HCT116 (cell line): ENCODE measurements at regions not wholly inside any gene's neighbourhood (a gene's known extent, or its start where the extent isn't known, plus 50 kb on each side); places are given as distances from the start of the nearest gene placed in this dataset.

ENCODE experiments used
- ATAC-seq: fragments of 200-7000 bp; cut with Tn5 transposase; 2 replicates; pipeline ENCODE4 v1.9.1; 2020; ENCODE audit warnings: mild to moderate bottlenecking, moderate library complexity
- BruUV-seq: library from RNA; stranded (reverse); fragments of 400-500 nt; replicated peaks from 2 replicates; lab custom pipeline; 2021; lab: Mats Ljungman, UMichigan
- CTCF ChIA-PET: fragments of 300-600 bp; sonication (Branson Sonifier 250); formaldehyde crosslinking; loops from one replicate; lab custom pipeline; 2021; ENCODE audit warnings: antibody characterized with exemption; lab: Charles Lee
- POLR2A ChIA-PET: fragments of 300-600, 350-600 bp; sonication (Branson Sonifier 250); formaldehyde crosslinking; loops from one replicate; lab custom pipeline; 2021; ENCODE audit warnings: antibody characterized with exemption; lab: Charles Lee
- RAD21 ChIA-PET, 2 experiments: fragments of 300-600 bp; sonication (Branson Sonifier 250); formaldehyde crosslinking; loops; one replicate each; lab custom pipeline; 2023; ENCODE audit warnings: low total read pairs in 2 of 2; ENCODE audit not compliant: uncharacterized antibody in 2 of 2, unreplicated experiment in 2 of 2, low non-redundant PET in 1 of 2; lab: Charles Lee
- DNase-seq: peaks from one replicate; pipeline ENCODE4 v3.0.0-alpha.2; 2010; ENCODE audit warnings: low read depth, low spot score
- H2AFZ ChIP-seq: fragments of 200-600 bp; shearing (Covaris generic), sonication (generic); 2 replicates; pipeline ENCODE4 v1.6.1; 2017; ENCODE audit warnings: low read depth, mixed run types, mixed read lengths, antibody characterized with exemption, low read length; ENCODE audit not compliant: poor library complexity, severe bottlenecking
- H3K27ac ChIP-seq: 2 replicates; pipeline ENCODE4 v1.5.1; 2012; ENCODE audit warnings: low read depth, low read length
- H3K27me3 ChIP-seq: fragments of 200-600 bp; sonication (generic); 2 replicates; pipeline ENCODE4 v1.6.1; 2016; ENCODE audit warnings: mixed run types, low read length, mixed read lengths; ENCODE audit not compliant: insufficient read depth
- H3K36me3 ChIP-seq, 2 experiments: fragments of 200-500 bp in 1 of 2; fragments of 200-600 bp in 1 of 2; sonication (Bioruptor generic) in 1 of 2; sonication (generic) in 1 of 2; 2 replicates each; pipeline versions ENCODE4 v1.5.1 to v1.6.1; 2014 to 2016; ENCODE audit warnings: low read length in 2 of 2, inconsistent platforms in 1 of 2, mixed read lengths in 1 of 2, mixed run types in 1 of 2; ENCODE audit not compliant: insufficient read depth in 2 of 2, control insufficient read depth in 1 of 2
- H3K4me1 ChIP-seq, 2 experiments: fragments of 200-600 bp in 1 of 2; sonication (generic) in 1 of 2; 2 replicates each; pipeline versions ENCODE4 v1.5.1 to v1.6.1; 2012 to 2017; ENCODE audit warnings: low read length in 2 of 2, inconsistent platforms in 1 of 2, mild to moderate bottlenecking in 1 of 2, mixed read lengths in 1 of 2, mixed run types in 1 of 2, moderate library complexity in 1 of 2; ENCODE audit not compliant: insufficient read depth in 2 of 2, control insufficient read depth in 1 of 2
- H3K4me2 ChIP-seq: fragments of 200-600 bp; sonication (generic); 2 replicates; pipeline ENCODE4 v1.6.1; 2017; ENCODE audit warnings: mixed run types, low read length, mixed read lengths
- H3K4me3 ChIP-seq, 2 experiments: fragments of 200-600 bp in 1 of 2; sonication (generic) in 1 of 2; replicated peaks in 1 of 2; 2 replicates each; pipeline ENCODE4 v1.5.1; 2011 to 2016; ENCODE audit warnings: low read length in 2 of 2, control low read depth in 1 of 2, low read depth in 1 of 2, mild to moderate bottlenecking in 1 of 2, mixed read lengths in 1 of 2, mixed run types in 1 of 2
- H3K79me2 ChIP-seq: fragments of 200-600 bp; sonication (generic); 2 replicates; pipeline ENCODE4 v1.6.1; 2017; ENCODE audit warnings: mild to moderate bottlenecking, mixed run types, low read length, moderate library complexity, mixed read lengths; ENCODE audit not compliant: insufficient read depth
- H3K9ac ChIP-seq: fragments of 200-600 bp; sonication (generic); 2 replicates; pipeline ENCODE4 v1.6.1; 2016; ENCODE audit warnings: low read length, mixed read lengths
- H3K9me2 ChIP-seq: fragments of 200-600 bp; sonication (generic), shearing (Covaris generic); 2 replicates; pipeline ENCODE4 v1.6.1; 2017; ENCODE audit warnings: mixed run types, mild to moderate bottlenecking, moderate library complexity; ENCODE audit not compliant: insufficient read depth
- H3K9me3 ChIP-seq, 2 experiments: fragments of 200-500 bp in 1 of 2; fragments of 200-600 bp in 1 of 2; sonication (Bioruptor generic) in 1 of 2; sonication (generic) in 1 of 2; 2 replicates each; pipeline ENCODE4 v1.6.1; 2014 to 2017; ENCODE audit warnings: low read length in 2 of 2, mixed read lengths in 2 of 2, inconsistent platforms in 1 of 2, low read depth in 1 of 2, mild to moderate bottlenecking in 1 of 2, mixed run types in 1 of 2, moderate library complexity in 1 of 2; ENCODE audit not compliant: control insufficient read depth in 1 of 2, insufficient read depth in 1 of 2
- H4K20me1 ChIP-seq: fragments of 200-600 bp; sonication (generic), shearing (Covaris generic); 2 replicates; pipeline ENCODE4 v1.6.1; 2017; ENCODE audit warnings: mixed run types, mild to moderate bottlenecking, moderate library complexity; ENCODE audit not compliant: insufficient read depth
- CBX3 ChIP-seq: IDR thresholded peaks from 2 replicates; pipeline ENCODE4 v1.6.1; 2012; ENCODE audit warnings: low read depth
- CEBPB ChIP-seq: IDR thresholded peaks from 2 replicates; pipeline ENCODE4 v1.6.1; 2012; ENCODE audit warnings: low read depth
- ELF1 ChIP-seq: IDR thresholded peaks from 2 replicates; pipeline ENCODE4 v1.6.1; 2012; ENCODE audit warnings: low read depth, borderline replicate concordance
- EZH2 ChIP-seq: fragments of 200-600 bp; sonication (generic); IDR thresholded peaks from 2 replicates; pipeline ENCODE4 v1.6.1; 2017; ENCODE audit warnings: antibody characterized with exemption, mixed run types
- EZH2phosphoT487 ChIP-seq: fragments of 200-600 bp; IDR thresholded peaks from 2 replicates; pipeline ENCODE4 v1.6.1; 2018; ENCODE audit warnings: antibody characterized with exemption, borderline replicate concordance
- FOSL1 ChIP-seq: IDR thresholded peaks from 2 replicates; pipeline ENCODE4 v1.6.1; 2012; ENCODE audit warnings: low read depth
- POLR2AphosphoS5 ChIP-seq: IDR thresholded peaks from 2 replicates; pipeline ENCODE4 v1.6.1; 2011; ENCODE audit warnings: mild to moderate bottlenecking, low read depth, low read length, moderate library complexity
- RAD21 ChIP-seq: IDR thresholded peaks from 2 replicates; pipeline ENCODE4 v1.6.1; 2012; ENCODE audit warnings: low read depth, mild to moderate bottlenecking
- TCF7L2 ChIP-seq: IDR thresholded peaks from 2 replicates; pipeline ENCODE4 v1.7.0; 2011; ENCODE audit warnings: borderline replicate concordance, inconsistent platforms; ENCODE audit not compliant: insufficient read depth, insufficient read length; ENCODE audit errors: extremely low read depth
- YY1 ChIP-seq: IDR thresholded peaks from 2 replicates; pipeline ENCODE4 v1.6.1; 2011; ENCODE audit warnings: low read length, low read depth, moderate library complexity, mild to moderate bottlenecking; ENCODE audit not compliant: insufficient replicate concordance; ENCODE audit errors: extremely low read depth
- ZFX ChIP-seq: fragments of 450-650 bp; IDR thresholded peaks from 2 replicates; pipeline ENCODE4 v1.6.1; 2017
- intact Hi-C: fragments of 100-400 bp; cut with micrococcal nuclease; formaldehyde crosslinking; loops from 2 replicates; pipeline ENCODE4 v1.10.0; 2022
- TF ChIP-seq, protein P1 (sequence below): IDR thresholded peaks from 2 replicates; pipeline ENCODE4 v1.6.1; 2011; ENCODE audit warnings: mild to moderate bottlenecking, low read length, moderate library complexity; ENCODE audit not compliant: insufficient replicate concordance; ENCODE audit errors: extremely low read depth
- TF ChIP-seq, protein P2 (sequence below): IDR thresholded peaks from 2 replicates; pipeline ENCODE4 v1.6.1; 2012
- TF ChIP-seq, protein P3 (sequence below), 3 experiments: fragments of 200-600 bp in 1 of 3; sonication (generic) in 1 of 3; IDR thresholded peaks in 2 of 3; conservative IDR thresholded peaks in 1 of 3; 2 replicates each; pipeline ENCODE4 v1.5.1; 2012 to 2017; ENCODE audit warnings: low read depth in 2 of 3, low read length in 2 of 3, antibody characterized with exemption in 1 of 3, borderline replicate concordance in 1 of 3, control low read depth in 1 of 3, mild to moderate bottlenecking in 1 of 3, mixed read lengths in 1 of 3, mixed run types in 1 of 3, moderate library complexity in 1 of 3; ENCODE audit not compliant: insufficient read depth in 1 of 3

DNA sequence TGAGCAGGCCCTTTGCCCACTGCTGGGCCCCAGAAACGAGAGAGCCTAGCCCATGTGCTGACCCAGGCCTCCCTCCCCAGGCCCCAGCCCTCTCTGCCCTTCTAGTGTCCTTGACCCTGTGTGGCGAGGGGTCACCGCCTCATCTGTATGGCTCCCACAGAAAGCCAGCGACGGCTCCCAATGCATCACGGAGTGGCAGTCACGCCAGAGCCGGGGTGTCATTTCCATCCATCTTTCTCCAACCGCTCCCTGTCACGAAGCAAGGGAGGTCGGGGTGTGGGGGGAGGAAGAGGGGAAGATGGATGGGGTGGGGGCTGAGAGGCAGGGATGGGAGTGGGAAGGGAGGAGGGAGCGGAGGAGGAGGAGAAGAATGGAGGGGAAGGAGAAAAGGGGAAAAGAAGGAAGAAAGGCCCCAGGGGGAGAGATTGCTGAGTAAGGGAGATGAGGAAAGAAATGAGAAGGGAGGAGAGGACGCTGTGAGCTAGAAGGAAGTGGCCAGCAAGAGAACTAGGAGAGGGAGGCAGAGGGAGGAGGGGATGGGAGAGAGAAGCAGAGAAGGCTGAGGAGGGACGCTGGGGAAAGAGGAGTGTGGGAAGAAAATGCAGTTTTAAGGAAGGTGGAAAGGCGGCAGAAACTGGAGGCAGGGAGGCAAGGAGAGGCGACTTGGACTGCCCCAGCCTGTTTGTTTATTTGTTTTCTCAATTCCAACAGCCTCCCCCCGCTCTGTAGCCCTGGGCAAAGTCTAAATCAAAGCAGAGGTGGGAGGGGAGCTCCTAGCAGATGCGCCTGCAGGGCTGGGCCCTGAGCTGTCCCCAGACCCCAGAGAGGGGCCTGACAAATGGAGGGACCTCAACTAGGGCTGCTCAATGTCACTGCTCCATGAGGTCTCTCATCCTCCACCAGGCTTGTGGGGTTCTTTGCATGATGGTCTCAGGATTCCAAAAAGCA lies 75.5 kb upstream of the LHX5 start:
- H3K79me2 ChIP-seq = no peaks in the 10 kb centered on the region
- DNase-seq (no peak), ATAC-seq (no peak)
- no peak overlapping the region for H3K27ac ChIP-seq
- H2AFZ ChIP-seq = no peak overlapping the region
- BruUV-seq = no TSS peak
- CTCF ChIA-PET = no interaction called here
- no peaks in the 10 kb centered on the region for H3K36me3 ChIP-seq
- H3K9me3 ChIP-seq = peaks cover 0 to 9% of the 10 kb centered on the region in 2 experiments; a peak in 1 of 4 replicates
- no peak for TF ChIP-seq ZFX
- TF ChIP-seq EZH2phosphoT487 = no peak
- no peak for TF ChIP-seq TCF7L2
- TF ChIP-seq FOSL1 = no peak
- TF ChIP-seq RAD21 = no peak
- no peak for TF ChIP-seq ELF1
- TF ChIP-seq, protein P1, sequence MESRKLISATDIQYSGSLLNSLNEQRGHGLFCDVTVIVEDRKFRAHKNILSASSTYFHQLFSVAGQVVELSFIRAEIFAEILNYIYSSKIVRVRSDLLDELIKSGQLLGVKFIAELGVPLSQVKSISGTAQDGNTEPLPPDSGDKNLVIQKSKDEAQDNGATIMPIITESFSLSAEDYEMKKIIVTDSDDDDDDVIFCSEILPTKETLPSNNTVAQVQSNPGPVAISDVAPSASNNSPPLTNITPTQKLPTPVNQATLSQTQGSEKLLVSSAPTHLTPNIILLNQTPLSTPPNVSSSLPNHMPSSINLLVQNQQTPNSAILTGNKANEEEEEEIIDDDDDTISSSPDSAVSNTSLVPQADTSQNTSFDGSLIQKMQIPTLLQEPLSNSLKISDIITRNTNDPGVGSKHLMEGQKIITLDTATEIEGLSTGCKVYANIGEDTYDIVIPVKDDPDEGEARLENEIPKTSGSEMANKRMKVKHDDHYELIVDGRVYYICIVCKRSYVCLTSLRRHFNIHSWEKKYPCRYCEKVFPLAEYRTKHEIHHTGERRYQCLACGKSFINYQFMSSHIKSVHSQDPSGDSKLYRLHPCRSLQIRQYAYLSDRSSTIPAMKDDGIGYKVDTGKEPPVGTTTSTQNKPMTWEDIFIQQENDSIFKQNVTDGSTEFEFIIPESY = no peak
- TF ChIP-seq, protein P2, sequence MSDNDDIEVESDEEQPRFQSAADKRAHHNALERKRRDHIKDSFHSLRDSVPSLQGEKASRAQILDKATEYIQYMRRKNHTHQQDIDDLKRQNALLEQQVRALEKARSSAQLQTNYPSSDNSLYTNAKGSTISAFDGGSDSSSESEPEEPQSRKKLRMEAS = no peak
- TF ChIP-seq, protein P3, sequence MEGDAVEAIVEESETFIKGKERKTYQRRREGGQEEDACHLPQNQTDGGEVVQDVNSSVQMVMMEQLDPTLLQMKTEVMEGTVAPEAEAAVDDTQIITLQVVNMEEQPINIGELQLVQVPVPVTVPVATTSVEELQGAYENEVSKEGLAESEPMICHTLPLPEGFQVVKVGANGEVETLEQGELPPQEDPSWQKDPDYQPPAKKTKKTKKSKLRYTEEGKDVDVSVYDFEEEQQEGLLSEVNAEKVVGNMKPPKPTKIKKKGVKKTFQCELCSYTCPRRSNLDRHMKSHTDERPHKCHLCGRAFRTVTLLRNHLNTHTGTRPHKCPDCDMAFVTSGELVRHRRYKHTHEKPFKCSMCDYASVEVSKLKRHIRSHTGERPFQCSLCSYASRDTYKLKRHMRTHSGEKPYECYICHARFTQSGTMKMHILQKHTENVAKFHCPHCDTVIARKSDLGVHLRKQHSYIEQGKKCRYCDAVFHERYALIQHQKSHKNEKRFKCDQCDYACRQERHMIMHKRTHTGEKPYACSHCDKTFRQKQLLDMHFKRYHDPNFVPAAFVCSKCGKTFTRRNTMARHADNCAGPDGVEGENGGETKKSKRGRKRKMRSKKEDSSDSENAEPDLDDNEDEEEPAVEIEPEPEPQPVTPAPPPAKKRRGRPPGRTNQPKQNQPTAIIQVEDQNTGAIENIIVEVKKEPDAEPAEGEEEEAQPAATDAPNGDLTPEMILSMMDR (IDR thresholded peaks at IDR 0.05 in 2 of 3, conservative IDR thresholded peaks at IDR 0.05 in 1 of 3; ENCODE audit: borderline replicate concordance in 1 of 3, insufficient read depth in 1 of 3, low read depth in 2 of 3, low read length in 2 of 3) = no peak
- no peak for TF ChIP-seq YY1
- no peak for TF ChIP-seq CEBPB
- no peak for TF ChIP-seq EZH2
- no peak for TF ChIP-seq CBX3
- TF ChIP-seq POLR2AphosphoS5 = no peak
- no peaks in the 10 kb centered on the region for H3K4me1 ChIP-seq
- no peak overlapping the region for H3K4me2 ChIP-seq
- intact Hi-C loops = no loop called here
- H4K20me1 ChIP-seq = no peaks in the 10 kb centered on the region
- peaks cover 6% of the 10 kb centered on the region for H3K27me3 ChIP-seq
- H3K9ac ChIP-seq = no peak overlapping the region
- no peaks in the 10 kb centered on the region for H3K9me2 ChIP-seq
- no peak overlapping the region for H3K4me3 ChIP-seq
- RAD21 ChIA-PET = interaction anchor here in 1 of 2 experiments (0.5 kb wide), 1 partner anchor 9 kb away, joined by 4 read pairs; no protein-coding TSS in a partner anchor
- POLR2A ChIA-PET = no interaction called here
